ENCODE measurements at regions not wholly inside any gene's neighbourhood (a gene's known extent, or its start where the extent isn't known, plus 50 kb on each side); places are given as distances from the start of the nearest gene placed in this dataset.

DNA sequence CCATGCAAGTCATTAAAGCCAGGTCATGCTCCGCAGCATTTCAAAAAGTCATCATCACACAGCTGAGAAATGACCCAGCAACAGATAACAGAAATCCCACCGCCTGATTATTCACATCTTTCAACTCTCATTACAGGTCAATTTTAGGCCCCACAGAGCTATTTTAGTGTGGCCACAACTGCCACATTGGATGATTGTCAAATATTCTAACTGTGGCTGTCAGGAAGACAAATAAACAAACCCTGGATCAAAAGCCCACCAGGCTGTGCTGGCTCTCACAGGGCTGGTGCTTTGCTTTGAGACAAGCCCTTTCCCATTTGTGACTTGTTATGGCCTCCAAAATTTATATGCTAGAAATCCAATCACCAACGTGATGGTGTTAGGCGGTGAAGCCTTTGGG is 117.6 kb upstream of the CDC14C start:
- CTCF ChIA-PET: no interaction called here
- H3K4me1 ChIP-seq (ENCODE audit: insufficient read depth, low read length, poor library complexity, severe bottlenecking): no peaks in the 10 kb centered on the region
- no peaks in the 10 kb centered on the region for H3K9me3 ChIP-seq (ENCODE audit: low read depth, low read length, poor library complexity, severe bottlenecking)
- TF ChIP-seq, protein P1, sequence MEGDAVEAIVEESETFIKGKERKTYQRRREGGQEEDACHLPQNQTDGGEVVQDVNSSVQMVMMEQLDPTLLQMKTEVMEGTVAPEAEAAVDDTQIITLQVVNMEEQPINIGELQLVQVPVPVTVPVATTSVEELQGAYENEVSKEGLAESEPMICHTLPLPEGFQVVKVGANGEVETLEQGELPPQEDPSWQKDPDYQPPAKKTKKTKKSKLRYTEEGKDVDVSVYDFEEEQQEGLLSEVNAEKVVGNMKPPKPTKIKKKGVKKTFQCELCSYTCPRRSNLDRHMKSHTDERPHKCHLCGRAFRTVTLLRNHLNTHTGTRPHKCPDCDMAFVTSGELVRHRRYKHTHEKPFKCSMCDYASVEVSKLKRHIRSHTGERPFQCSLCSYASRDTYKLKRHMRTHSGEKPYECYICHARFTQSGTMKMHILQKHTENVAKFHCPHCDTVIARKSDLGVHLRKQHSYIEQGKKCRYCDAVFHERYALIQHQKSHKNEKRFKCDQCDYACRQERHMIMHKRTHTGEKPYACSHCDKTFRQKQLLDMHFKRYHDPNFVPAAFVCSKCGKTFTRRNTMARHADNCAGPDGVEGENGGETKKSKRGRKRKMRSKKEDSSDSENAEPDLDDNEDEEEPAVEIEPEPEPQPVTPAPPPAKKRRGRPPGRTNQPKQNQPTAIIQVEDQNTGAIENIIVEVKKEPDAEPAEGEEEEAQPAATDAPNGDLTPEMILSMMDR (conservative IDR thresholded peaks at IDR 0.05; ENCODE audit: low read depth, low read length): no peak
- no peak for TF ChIP-seq EZH2 (IDR thresholded peaks at IDR 0.05; ENCODE audit: borderline replicate concordance, low read depth, low read length, poor library complexity, severe bottlenecking)
- no peaks in the 10 kb centered on the region for H3K36me3 ChIP-seq (ENCODE audit: insufficient read depth, low read length, poor library complexity, severe bottlenecking)
- H3K27ac ChIP-seq (ENCODE audit: low read depth, low read length, poor library complexity, severe bottlenecking): no peak overlapping the region
- POLR2A ChIA-PET (ENCODE audit: low non-redundant PET): no interaction called here
- intact Hi-C loops (cut with micrococcal nuclease; ENCODE audit: unreplicated experiment): no loop called here
- peaks cover 6% of the 10 kb centered on the region for H3K27me3 ChIP-seq (replicated peaks; ENCODE audit: insufficient read depth, low read depth, low read length, poor library complexity)
- BruUV-seq (replicated peaks): no TSS peak
- DNase-seq (ENCODE audit: low spot score): no peak
- H3K4me3 ChIP-seq (ENCODE audit: low read depth, low read length, poor library complexity, severe bottlenecking): no peak overlapping the region

DNA sequence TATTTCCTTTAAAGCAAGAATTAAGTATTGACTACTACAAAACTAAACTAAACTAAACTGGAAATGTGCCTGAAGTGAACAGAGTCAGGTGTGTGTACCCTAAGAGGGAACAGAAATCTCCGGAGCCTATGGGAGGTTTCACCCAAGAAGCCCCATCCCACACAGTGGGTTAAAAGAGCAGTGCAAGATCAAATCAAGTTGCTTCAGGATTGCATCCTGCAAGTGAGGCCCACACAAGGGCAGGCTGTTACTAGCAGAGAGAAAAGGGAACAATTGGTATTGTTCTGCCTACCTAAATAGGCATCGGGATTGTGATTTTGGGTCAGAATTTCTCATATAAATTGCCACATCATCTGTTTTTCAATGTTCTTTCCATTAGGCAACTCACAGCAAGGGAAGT is 113.3 kb upstream of the CDC14C start:
- Histone ChIP-seq H3K4me3 (ENCODE audit: low read depth, low read length, poor library complexity, severe bottlenecking) (no peak overlapping the region), H3K27ac (ENCODE audit: low read depth, low read length, poor library complexity, severe bottlenecking) (no peak overlapping the region), H3K4me1 (ENCODE audit: insufficient read depth, low read length, poor library complexity, severe bottlenecking) (no peaks in the 10 kb centered on the region), H3K36me3 (ENCODE audit: insufficient read depth, low read length, poor library complexity, severe bottlenecking) (no peaks in the 10 kb centered on the region), H3K27me3 (replicated peaks; ENCODE audit: insufficient read depth, low read depth, low read length, poor library complexity) (peaks cover 6% of the 10 kb centered on the region), H3K9me3 (ENCODE audit: low read depth, low read length, poor library complexity, severe bottlenecking) (no peaks in the 10 kb centered on the region)
- POLR2A ChIA-PET (ENCODE audit: low non-redundant PET): no interaction called here
- no peak for TF ChIP-seq EZH2 (IDR thresholded peaks at IDR 0.05; ENCODE audit: borderline replicate concordance, low read depth, low read length, poor library complexity, severe bottlenecking)
- TF ChIP-seq, protein P1 (conservative IDR thresholded peaks at IDR 0.05; ENCODE audit: low read depth, low read length): no peak
- BruUV-seq (replicated peaks): no TSS peak
- CTCF ChIA-PET: no interaction called here
- intact Hi-C loops (cut with micrococcal nuclease; ENCODE audit: unreplicated experiment): no loop called here
- no peak for DNase-seq (ENCODE audit: low spot score)

DNA sequence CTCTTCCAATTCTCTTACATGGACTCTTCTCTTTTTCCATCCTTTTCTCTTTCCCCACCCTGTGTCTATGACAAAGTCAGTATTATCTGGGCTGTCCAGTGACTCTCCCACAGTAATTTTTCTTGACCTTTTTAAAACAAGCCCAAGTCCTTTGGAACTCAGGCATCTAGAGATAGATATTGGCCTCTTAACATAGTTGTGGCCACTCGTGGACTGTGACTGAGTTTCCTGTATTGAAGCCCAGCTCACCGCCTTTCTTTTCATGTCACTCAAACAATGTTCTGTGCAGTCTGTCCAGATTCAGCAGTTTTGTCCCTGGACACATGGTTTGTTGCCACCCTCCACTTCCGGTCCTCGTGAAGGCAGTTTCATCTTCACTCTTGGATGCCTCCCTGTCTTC is 110.9 kb upstream of the CDC14C start:
- intact Hi-C loops (cut with micrococcal nuclease; ENCODE audit: unreplicated experiment): no loop called here
- DNase-seq (ENCODE audit: low spot score): no peak
- Histone ChIP-seq H3K27ac (ENCODE audit: low read depth, low read length, poor library complexity, severe bottlenecking) (no peak overlapping the region), H3K9me3 (ENCODE audit: low read depth, low read length, poor library complexity, severe bottlenecking) (no peaks in the 10 kb centered on the region), H3K4me3 (ENCODE audit: low read depth, low read length, poor library complexity, severe bottlenecking) (no peak overlapping the region), H3K27me3 (replicated peaks; ENCODE audit: insufficient read depth, low read depth, low read length, poor library complexity) (peaks cover 6% of the 10 kb centered on the region), H3K36me3 (ENCODE audit: insufficient read depth, low read length, poor library complexity, severe bottlenecking) (no peaks in the 10 kb centered on the region), H3K4me1 (ENCODE audit: insufficient read depth, low read length, poor library complexity, severe bottlenecking) (no peaks in the 10 kb centered on the region)
- no TSS peak for BruUV-seq (replicated peaks)
- CTCF ChIA-PET: no interaction called here
- no peak for TF ChIP-seq EZH2 (IDR thresholded peaks at IDR 0.05; ENCODE audit: borderline replicate concordance, low read depth, low read length, poor library complexity, severe bottlenecking)
- TF ChIP-seq, protein P1 (conservative IDR thresholded peaks at IDR 0.05; ENCODE audit: low read depth, low read length): no peak
- POLR2A ChIA-PET (ENCODE audit: low non-redundant PET): no interaction called here
